Astrocyte (in vitro differentiated cells and primary cell): ENCODE measurements at regions not wholly inside any gene's neighbourhood (a gene's known extent, or its start where the extent isn't known, plus 50 kb on each side); places are given as distances from the start of the nearest gene placed in this dataset.
"Not testable (repeated sequence)": the region's sequence is repeated elsewhere in the genome, so short reads cannot be mapped to it uniquely, and the experiment has no call there.

Source experiments
- CTCF ChIP-seq: IDR thresholded peaks from 2 replicates; pipeline ENCODE4 v1.5.1; 2011; ENCODE audit warnings: low read depth, mild to moderate bottlenecking, inconsistent platforms, low read length, moderate library complexity; ENCODE audit not compliant: insufficient read depth
- EZH2 ChIP-seq: IDR thresholded peaks from 2 replicates; pipeline ENCODE4 v1.6.1; 2012; ENCODE audit warnings: mild to moderate bottlenecking, low read length, inconsistent platforms; ENCODE audit not compliant: insufficient read depth

GRCh38 chr15:22684786-22685185 is 101.7 kb upstream of the NIPA1 start:
- not testable (repeated sequence) for TF ChIP-seq CTCF, EZH2
